Neural progenitor cell (in vitro differentiated cells): ENCODE measurements at regions not wholly inside any gene's neighbourhood (a gene's known extent, or its start where the extent isn't known, plus 50 kb on each side); places are given as distances from the start of the nearest gene placed in this dataset.

Source experiments
- DNase-seq: peaks from one replicate; pipeline ENCODE4 v3.0.0-alpha.2; 2016; ENCODE audit warnings: low spot score
- H2AFZ ChIP-seq: fragments of 200-600 bp; sonication (generic); replicated peaks from 2 replicates; pipeline ENCODE4 v1.6.1; 2016; ENCODE audit warnings: antibody characterized with exemption
- H3F3A ChIP-seq: fragments of 200-600 bp; sonication (generic); 2 replicates; pipeline ENCODE4 v1.6.1; 2016; ENCODE audit warnings: antibody characterized with exemption, low read depth
- H3K27ac ChIP-seq: fragments of 200-600 bp; sonication (generic); 2 replicates; pipeline ENCODE4 v1.5.1; 2016; ENCODE audit warnings: mild to moderate bottlenecking
- H3K27me3 ChIP-seq: fragments of 200-600 bp; sonication (generic); 2 replicates; pipeline ENCODE4 v1.6.1; 2016; ENCODE audit warnings: mild to moderate bottlenecking, moderate library complexity
- H3K36me3 ChIP-seq: fragments of 200-600 bp; sonication (generic); 2 replicates; pipeline ENCODE4 v1.5.1; 2016
- H3K4me1 ChIP-seq: fragments of 200-600 bp; sonication (generic); 2 replicates; pipeline ENCODE4 v1.6.1; 2016; ENCODE audit warnings: mixed run types
- H3K4me2 ChIP-seq: fragments of 200-600 bp; sonication (generic); 2 replicates; pipeline ENCODE4 v1.6.1; 2016
- H3K4me3 ChIP-seq: fragments of 200-600 bp; sonication (generic); 2 replicates; pipeline ENCODE4 v1.5.1; 2016
- H3K79me2 ChIP-seq: fragments of 200-600 bp; sonication (generic); 2 replicates; pipeline ENCODE4 v1.6.1; 2016; ENCODE audit warnings: low read depth
- H3K9ac ChIP-seq: fragments of 200-600 bp; sonication (generic); 2 replicates; pipeline ENCODE4 v1.6.1; 2016
- H3K9me3 ChIP-seq: fragments of 200-600 bp; sonication (generic); 2 replicates; pipeline ENCODE4 v1.5.1; 2016; ENCODE audit warnings: low read depth
- H4K20me1 ChIP-seq: fragments of 200-600 bp; sonication (generic); 2 replicates; pipeline ENCODE4 v1.6.1; 2016; ENCODE audit warnings: low read depth
- H3K27ac Mint-ChIP-seq: 3 replicates; pipeline ENCODE4 v1.8.0; 2021; ENCODE audit warnings: mixed read lengths
- H3K27me3 Mint-ChIP-seq: 2 replicates; pipeline ENCODE4 v1.8.0; 2022; ENCODE audit warnings: low read depth, mild to moderate bottlenecking, inconsistent platforms, moderate library complexity, mixed read lengths; ENCODE audit not compliant: insufficient read depth
- H3K36me3 Mint-ChIP-seq: 3 replicates; pipeline ENCODE4 v1.8.0; 2021; ENCODE audit warnings: mixed read lengths
- H3K4me1 Mint-ChIP-seq: 3 replicates; pipeline ENCODE4 v1.8.0; 2021; ENCODE audit warnings: mixed read lengths
- H3K4me3 Mint-ChIP-seq: 3 replicates; pipeline ENCODE4 v1.8.0; 2021; ENCODE audit warnings: mild to moderate bottlenecking, moderate library complexity, mixed read lengths
- H3K9me3 Mint-ChIP-seq: 3 replicates; pipeline ENCODE4 v1.8.0; 2020; ENCODE audit warnings: mixed read lengths
- EZH2 ChIP-seq: fragments of 200-600 bp; sonication (generic); IDR thresholded peaks from 2 replicates; pipeline ENCODE4 v1.6.1; 2017; ENCODE audit warnings: antibody characterized with exemption, mild to moderate bottlenecking, moderate library complexity
- EZH2phosphoT487 ChIP-seq: fragments of 200-600 bp; sonication (generic); IDR thresholded peaks from 2 replicates; pipeline ENCODE4 v1.6.1; 2017; ENCODE audit warnings: antibody characterized with exemption
- TF ChIP-seq, protein P1 (sequence below): fragments of 200-600 bp; sonication (generic); IDR thresholded peaks from 2 replicates; pipeline ENCODE4 v1.5.1; 2017; ENCODE audit warnings: antibody characterized with exemption, mild to moderate bottlenecking

DNA sequence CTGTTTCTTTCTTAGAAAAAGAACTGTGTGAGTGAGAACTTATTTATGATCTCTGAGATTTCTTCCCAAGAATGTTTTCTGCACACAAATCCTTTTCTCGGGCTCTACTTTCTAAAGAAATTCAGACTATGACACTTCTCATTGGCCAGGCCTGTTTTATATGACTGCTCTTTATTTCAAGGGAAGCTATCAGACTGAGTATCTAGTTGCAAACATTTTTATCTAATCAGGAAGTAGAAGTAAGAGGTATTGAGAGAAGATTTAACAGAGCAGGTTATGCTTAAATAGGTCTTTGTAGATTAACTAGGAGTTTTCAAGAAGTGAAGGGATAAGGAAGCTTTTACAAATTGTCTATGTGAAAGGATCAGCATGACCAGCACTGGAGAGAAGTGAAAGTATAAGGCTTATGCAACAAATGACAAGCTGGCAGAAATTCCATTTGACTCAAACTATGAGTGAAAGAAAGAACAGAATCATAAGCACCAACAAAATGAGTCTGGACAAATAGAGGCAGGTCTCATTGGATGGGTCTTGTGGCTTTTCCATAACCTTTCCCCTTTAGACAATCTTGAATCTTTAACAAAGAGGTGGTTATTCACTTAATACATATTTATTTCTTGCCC, 71.9 kb upstream of the CHL1 start:
- no peak overlapping the region for H3K9ac ChIP-seq
- H3K9me3 Mint-ChIP-seq: no peaks in the 10 kb centered on the region
- no peaks in the 10 kb centered on the region for H3F3A ChIP-seq
- H3K27ac Mint-ChIP-seq: no peak overlapping the region
- TF ChIP-seq EZH2 (no peak), EZH2phosphoT487 (no peak)
- TF ChIP-seq, protein P1, sequence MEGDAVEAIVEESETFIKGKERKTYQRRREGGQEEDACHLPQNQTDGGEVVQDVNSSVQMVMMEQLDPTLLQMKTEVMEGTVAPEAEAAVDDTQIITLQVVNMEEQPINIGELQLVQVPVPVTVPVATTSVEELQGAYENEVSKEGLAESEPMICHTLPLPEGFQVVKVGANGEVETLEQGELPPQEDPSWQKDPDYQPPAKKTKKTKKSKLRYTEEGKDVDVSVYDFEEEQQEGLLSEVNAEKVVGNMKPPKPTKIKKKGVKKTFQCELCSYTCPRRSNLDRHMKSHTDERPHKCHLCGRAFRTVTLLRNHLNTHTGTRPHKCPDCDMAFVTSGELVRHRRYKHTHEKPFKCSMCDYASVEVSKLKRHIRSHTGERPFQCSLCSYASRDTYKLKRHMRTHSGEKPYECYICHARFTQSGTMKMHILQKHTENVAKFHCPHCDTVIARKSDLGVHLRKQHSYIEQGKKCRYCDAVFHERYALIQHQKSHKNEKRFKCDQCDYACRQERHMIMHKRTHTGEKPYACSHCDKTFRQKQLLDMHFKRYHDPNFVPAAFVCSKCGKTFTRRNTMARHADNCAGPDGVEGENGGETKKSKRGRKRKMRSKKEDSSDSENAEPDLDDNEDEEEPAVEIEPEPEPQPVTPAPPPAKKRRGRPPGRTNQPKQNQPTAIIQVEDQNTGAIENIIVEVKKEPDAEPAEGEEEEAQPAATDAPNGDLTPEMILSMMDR: no peak
- no peak overlapping the region for H3K4me3 Mint-ChIP-seq
- no peaks in the 10 kb centered on the region for H3K4me1 ChIP-seq
- H2AFZ ChIP-seq: no peak overlapping the region
- no peaks in the 10 kb centered on the region for H3K36me3 Mint-ChIP-seq
- H3K36me3 ChIP-seq: no peaks in the 10 kb centered on the region
- H3K27me3 Mint-ChIP-seq: no peaks in the 10 kb centered on the region
- H3K4me1 Mint-ChIP-seq: peaks cover 3% of the 10 kb centered on the region
- H3K27ac ChIP-seq: no peak overlapping the region
- H3K9me3 ChIP-seq: no peaks in the 10 kb centered on the region
- no peaks in the 10 kb centered on the region for H3K79me2 ChIP-seq
- H4K20me1 ChIP-seq: no peaks in the 10 kb centered on the region
- no peak for DNase-seq
- no peak overlapping the region for H3K4me2 ChIP-seq
- H3K4me3 ChIP-seq: no peak overlapping the region
- H3K27me3 ChIP-seq: no peaks in the 10 kb centered on the region

DNA sequence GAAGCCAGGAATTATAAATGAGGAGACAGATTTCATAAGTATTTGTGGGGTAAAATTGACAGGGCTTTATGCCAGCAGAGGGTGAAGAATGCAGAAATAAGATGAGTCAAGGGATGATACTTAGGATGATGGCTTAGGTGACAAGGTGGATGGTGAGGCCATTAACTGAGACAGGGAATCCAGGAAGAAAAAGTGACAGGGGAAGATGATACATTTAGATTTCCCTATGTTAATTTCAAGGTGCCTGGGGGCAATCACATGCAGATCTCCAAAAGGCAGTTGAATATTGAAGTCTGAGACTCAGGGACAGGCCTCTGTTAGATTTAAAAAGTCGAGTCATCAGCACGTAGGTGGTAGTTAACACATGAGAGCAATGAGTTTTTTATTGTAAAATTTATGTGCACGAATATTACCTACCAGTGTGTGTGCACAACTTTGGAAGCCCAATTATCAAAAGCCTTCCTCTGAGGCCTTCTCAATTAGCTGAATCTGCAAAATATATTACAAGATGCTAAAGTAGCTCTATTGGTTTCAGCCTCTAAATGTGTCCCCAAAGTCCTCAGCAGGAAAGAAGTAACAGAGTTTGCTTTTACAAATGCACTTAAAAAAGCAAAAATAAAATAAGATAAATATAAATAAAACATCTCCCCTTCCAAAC, 67.9 kb upstream of the CHL1 start:
- TF ChIP-seq EZH2 (no peak), EZH2phosphoT487 (no peak)
- TF ChIP-seq, protein P1: no peak
- no peak overlapping the region for H3K4me2 ChIP-seq
- H3K79me2 ChIP-seq: no peaks in the 10 kb centered on the region
- H3K4me1 ChIP-seq: no peaks in the 10 kb centered on the region
- H4K20me1 ChIP-seq: no peaks in the 10 kb centered on the region
- H3K27me3 Mint-ChIP-seq: no peaks in the 10 kb centered on the region
- peaks cover 7% of the 10 kb centered on the region for H3K4me1 Mint-ChIP-seq
- H3K9me3 ChIP-seq: no peaks in the 10 kb centered on the region
- no peak overlapping the region for H3K4me3 ChIP-seq
- H2AFZ ChIP-seq: no peak overlapping the region
- DNase-seq: no peak
- no peaks in the 10 kb centered on the region for H3K27me3 ChIP-seq
- H3K36me3 Mint-ChIP-seq: no peaks in the 10 kb centered on the region
- no peak overlapping the region for H3K4me3 Mint-ChIP-seq
- no peak overlapping the region for H3K27ac ChIP-seq
- H3K36me3 ChIP-seq: no peaks in the 10 kb centered on the region
- H3K27ac Mint-ChIP-seq: no peak overlapping the region
- H3K9me3 Mint-ChIP-seq: no peaks in the 10 kb centered on the region
- no peak overlapping the region for H3K9ac ChIP-seq
- no peaks in the 10 kb centered on the region for H3F3A ChIP-seq

GRCh38 chr3:131151-131888, 65.2 kb upstream of the CHL1 start:
- Histone ChIP-seq H3K4me1 (no peaks in the 10 kb centered on the region), H3K27me3 (no peaks in the 10 kb centered on the region), H4K20me1 (no peaks in the 10 kb centered on the region), H3K27ac (no peak overlapping the region), H3F3A (no peaks in the 10 kb centered on the region), H3K36me3 (no peaks in the 10 kb centered on the region), H3K4me3 (no peak overlapping the region), H2AFZ (no peak overlapping the region), H3K9me3 (no peaks in the 10 kb centered on the region), H3K4me2 (no peak overlapping the region), H3K79me2 (no peaks in the 10 kb centered on the region), H3K9ac (no peak overlapping the region)
- H3K36me3 Mint-ChIP-seq: no peaks in the 10 kb centered on the region
- no peak overlapping the region for H3K27ac Mint-ChIP-seq
- H3K9me3 Mint-ChIP-seq: no peaks in the 10 kb centered on the region
- no peak for DNase-seq
- TF ChIP-seq, protein P1: no peak
- TF ChIP-seq EZH2 (no peak), EZH2phosphoT487 (no peak)
- peaks cover 4% of the 10 kb centered on the region for H3K4me1 Mint-ChIP-seq
- H3K27me3 Mint-ChIP-seq: no peaks in the 10 kb centered on the region
- no peak overlapping the region for H3K4me3 Mint-ChIP-seq
